AG04450 (cell line): ENCODE measurements at regions not wholly inside any gene's neighbourhood (a gene's known extent, or its start where the extent isn't known, plus 50 kb on each side); places are given as distances from the start of the nearest gene placed in this dataset.
"Not testable (repeated sequence)": the region's sequence is repeated elsewhere in the genome, so short reads cannot be mapped to it uniquely, and the experiment has no call there.

ENCODE experiments used
- CTCF ChIA-PET: fragments of 300-600, 350-600 bp; formaldehyde crosslinking; extraction: SDS; loops from one replicate; lab custom pipeline; 2022; ENCODE audit warnings: antibody characterized with exemption, inconsistent platforms; lab: Charles Lee
- POLR2A ChIA-PET: fragments of 350-600 bp; formaldehyde crosslinking; extraction: SDS; loops from one replicate; lab custom pipeline; 2021; ENCODE audit warnings: antibody characterized with exemption, inconsistent platforms; lab: Yijun Ruan, JAX
- DNase-seq: peaks from one replicate; pipeline ENCODE4 v3.0.0-alpha.2; 2011; ENCODE audit warnings: low read depth, low spot score
- H3K27ac ChIP-seq: one replicate; pipeline ENCODE4 v1.5.1; 2012; ENCODE audit warnings: low read depth, low read length, control low read depth
- H3K27me3 ChIP-seq: one replicate; pipeline ENCODE4 v1.6.0; 2012; ENCODE audit warnings: low read length; ENCODE audit not compliant: control insufficient read depth, insufficient read depth
- H3K4me3 ChIP-seq: 2 replicates; pipeline ENCODE4 v1.5.1; 2011; ENCODE audit warnings: mild to moderate bottlenecking, low read depth, low read length, control low read depth
- H3K9me3 ChIP-seq: 2 replicates; pipeline ENCODE4 v1.5.1; 2012; ENCODE audit warnings: low read length; ENCODE audit not compliant: control insufficient read depth, insufficient read depth
- CTCF ChIP-seq: IDR thresholded peaks from 2 replicates; pipeline ENCODE4 v1.5.1; 2011; ENCODE audit warnings: low read depth, low read length, control low read depth, inconsistent platforms

DNA sequence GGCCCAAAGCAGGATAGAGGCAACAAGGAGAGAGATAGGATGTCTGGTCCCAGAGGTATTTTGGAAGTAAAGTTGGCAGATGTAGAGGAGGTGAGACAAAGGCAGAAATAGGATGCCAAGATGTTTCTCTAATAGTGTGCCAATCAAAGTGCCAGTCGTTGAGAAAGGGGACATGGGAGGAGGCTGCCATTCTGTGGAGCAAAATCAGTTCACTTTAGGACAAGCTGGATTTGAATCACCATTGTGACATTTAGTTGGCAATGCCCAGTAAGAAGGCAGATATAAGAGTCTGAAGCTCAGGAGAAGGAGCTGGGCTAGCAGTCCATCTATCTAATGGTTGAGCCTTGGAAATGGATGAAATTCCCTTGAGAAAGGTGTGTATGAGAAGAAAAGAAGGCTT, 53.8 kb downstream of the ADRB2 start:
- DNase-seq: no peak
- no peak overlapping the region for H3K27ac ChIP-seq
- ChIA-PET POLR2A (no interaction called here), CTCF (interaction anchor here (1.4 kb wide), 1 partner anchor 78 kb away, joined by 4 read pairs; no protein-coding TSS in a partner anchor)
- no peaks in the 10 kb centered on the region for H3K9me3 ChIP-seq
- H3K27me3 ChIP-seq: no peaks in the 10 kb centered on the region
- no peak overlapping the region for H3K4me3 ChIP-seq
- no peak for TF ChIP-seq CTCF

GRCh38 chr5:148880696-148881095, 54.3 kb downstream of the ADRB2 start:
- H3K9me3 ChIP-seq: no peaks in the 10 kb centered on the region
- ChIA-PET CTCF (interaction anchor here (1.4 kb wide), 1 partner anchor 77 kb away, joined by 4 read pairs; no protein-coding TSS in a partner anchor), POLR2A (no interaction called here)
- DNase-seq: no peak
- no peak overlapping the region for H3K4me3 ChIP-seq
- no peak for TF ChIP-seq CTCF
- no peaks in the 10 kb centered on the region for H3K27me3 ChIP-seq
- H3K27ac ChIP-seq: no peak overlapping the region

DNA sequence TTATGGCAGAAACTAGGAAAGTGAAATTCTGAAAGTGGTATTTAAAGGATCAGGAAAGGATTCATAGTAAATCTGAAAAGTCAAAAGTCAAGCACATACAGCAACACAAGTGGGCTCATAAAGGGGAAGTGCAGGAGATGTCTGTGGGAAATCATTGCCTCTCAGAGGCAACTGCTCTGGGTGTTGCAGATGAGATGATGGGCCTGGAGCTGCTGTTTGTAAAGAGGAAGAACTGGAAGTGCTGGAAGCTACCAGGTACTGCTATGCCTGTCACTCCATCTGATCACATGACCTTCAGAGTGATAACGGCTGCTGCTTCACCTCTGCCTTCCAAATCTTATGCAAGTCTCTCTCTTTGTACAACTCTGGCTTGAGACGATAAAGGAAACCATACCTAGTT, 55.9 kb downstream of the ADRB2 start:
- DNase-seq: no peak
- no peaks in the 10 kb centered on the region for H3K9me3 ChIP-seq
- POLR2A ChIA-PET: no interaction called here
- no peak for TF ChIP-seq CTCF
- no peak overlapping the region for H3K4me3 ChIP-seq
- H3K27me3 ChIP-seq: no peaks in the 10 kb centered on the region
- CTCF ChIA-PET: no interaction called here
- H3K27ac ChIP-seq: no peak overlapping the region

DNA sequence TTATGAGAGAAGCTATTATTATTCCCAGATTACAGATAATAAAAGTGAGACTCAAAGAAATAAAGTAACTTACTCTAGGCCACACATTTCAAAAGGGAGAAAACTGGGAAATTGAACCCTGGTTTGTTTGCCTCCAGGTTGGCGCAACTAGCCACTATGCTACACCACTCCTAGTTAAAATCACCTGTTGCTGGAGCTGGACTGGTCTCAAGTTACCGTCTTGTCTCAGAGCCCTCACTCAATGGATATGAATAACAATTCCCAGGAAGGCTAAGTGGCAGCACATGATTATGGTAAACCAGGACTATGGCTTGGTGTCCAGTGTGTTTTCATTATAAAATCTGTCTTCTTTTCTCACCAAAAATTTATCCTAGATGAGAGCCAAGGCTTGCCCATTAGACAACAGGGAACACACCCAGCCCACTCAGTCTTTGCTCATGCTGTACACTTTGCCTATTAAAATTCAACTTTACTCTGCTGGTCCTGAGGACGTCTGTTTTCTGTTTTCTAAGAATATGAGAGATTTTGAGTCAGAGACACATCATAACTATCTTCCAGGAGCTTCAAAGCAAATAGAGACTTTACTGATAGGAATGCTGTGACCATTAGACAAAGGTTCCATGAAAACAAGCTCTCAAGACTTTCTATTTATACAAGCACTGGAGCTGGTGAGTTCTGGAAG, 58.1 kb downstream of the ADRB2 start:
- no peak for DNase-seq
- no peaks in the 10 kb centered on the region for H3K9me3 ChIP-seq
- no peak for TF ChIP-seq CTCF
- ChIA-PET CTCF (interaction anchor here (1.0 kb wide), 1 partner anchor 230 kb away, joined by 3 read pairs; no protein-coding TSS in a partner anchor), POLR2A (no interaction called here)
- H3K27ac ChIP-seq: no peak overlapping the region
- H3K27me3 ChIP-seq: no peaks in the 10 kb centered on the region
- no peak overlapping the region for H3K4me3 ChIP-seq

DNA sequence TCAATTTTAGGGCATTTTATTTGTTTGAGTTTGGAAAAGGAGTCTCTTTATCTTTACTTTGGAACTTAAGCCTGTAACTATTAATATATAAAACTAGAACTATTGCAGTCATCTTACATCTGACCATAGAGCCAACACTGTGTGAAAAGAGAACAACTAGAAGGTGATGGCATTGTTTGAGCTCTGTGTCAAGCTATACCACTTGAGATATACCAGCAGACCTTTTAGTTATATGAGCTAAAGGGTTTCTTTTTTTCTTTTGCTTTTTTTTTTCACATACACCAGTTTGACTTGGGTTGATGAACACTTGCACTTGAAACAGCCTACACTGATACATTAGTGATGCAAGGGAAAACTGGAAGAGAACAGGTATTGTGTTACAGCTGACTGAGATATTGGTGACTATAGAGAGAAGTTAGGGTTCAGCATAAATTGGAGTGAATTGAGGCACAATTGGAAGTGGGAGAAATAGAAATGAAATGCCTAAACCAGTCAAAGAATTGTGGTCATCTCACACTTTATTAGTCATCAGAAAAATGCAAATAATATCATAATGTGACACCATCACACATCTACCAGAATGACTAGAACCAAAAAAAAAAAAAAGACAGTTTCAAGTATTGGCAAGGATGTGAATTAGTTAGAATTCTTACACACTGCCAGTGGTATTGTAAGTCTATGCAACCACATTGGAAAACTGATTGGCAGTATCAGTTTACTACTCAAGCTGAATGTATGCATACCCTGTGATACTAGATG, 60.9 kb downstream of the ADRB2 start:
- Histone ChIP-seq H3K27ac (no peak overlapping the region), H3K27me3 (no peaks in the 10 kb centered on the region), H3K4me3 (no peak overlapping the region), H3K9me3 (no peaks in the 10 kb centered on the region)
- CTCF ChIA-PET: no interaction called here
- no peak for TF ChIP-seq CTCF
- POLR2A ChIA-PET: no interaction called here
- no peak for DNase-seq

GRCh38 chr5:148889936-148890335, 63.5 kb downstream of the ADRB2 start:
- H3K4me3 ChIP-seq: not testable (repeated sequence)

GRCh38 chr5:148895441-148895840, 69.0 kb downstream of the ADRB2 start:
- H3K27ac ChIP-seq, H3K9me3 ChIP-seq, DNase-seq, POLR2A ChIA-PET, H3K4me3 ChIP-seq, H3K27me3 ChIP-seq: not testable (repeated sequence)
- CTCF ChIA-PET: interaction anchor here (2.2 kb wide), 1 partner anchor 165 kb away, joined by 5 read pairs; no protein-coding TSS in a partner anchor

More at GRCh38 chr5:148889936-148890335, 63.5 kb downstream of the ADRB2 start:
- DNase-seq, H3K9me3 ChIP-seq, CTCF ChIA-PET, POLR2A ChIA-PET, H3K27ac ChIP-seq, H3K27me3 ChIP-seq: not testable (repeated sequence)
